Suprapubic skin (tissue), 4 donors: ENCODE measurements at regions not wholly inside any gene's neighbourhood (a gene's known extent, or its start where the extent isn't known, plus 50 kb on each side); places are given as distances from the start of the nearest gene placed in this dataset.

Experiments
- DNase-seq, 2 donors: peaks; one replicate each; pipeline ENCODE4 v3.0.0-alpha.2; 2019; ENCODE audit warnings: low spot score in 2 of 2
- H3K27ac ChIP-seq: fragments of 200-600 bp; sonication (generic); one replicate; pipeline ENCODE4 v1.5.1; 2019
- H3K27me3 ChIP-seq: fragments of 200-600 bp; sonication (generic); one replicate; pipeline ENCODE4 v1.5.1; 2019
- H3K36me3 ChIP-seq: fragments of 200-600 bp; sonication (generic); one replicate; pipeline ENCODE4 v1.5.1; 2019
- H3K4me1 ChIP-seq: fragments of 200-600 bp; sonication (generic); one replicate; pipeline ENCODE4 v1.5.1; 2019
- H3K4me3 ChIP-seq: fragments of 200-600 bp; sonication (generic); one replicate; pipeline ENCODE4 v1.5.1; 2019; ENCODE audit warnings: mild to moderate bottlenecking
- H3K9me3 ChIP-seq: fragments of 200-600 bp; sonication (generic); one replicate; pipeline ENCODE4 v1.5.1; 2019
- EP300 ChIP-seq: sonication (generic); formaldehyde crosslinking; IDR thresholded peaks from one replicate; pipeline ENCODE4 v1.6.1; 2017; ENCODE audit warnings: antibody characterized with exemption
- POLR2A ChIP-seq, 2 donors: fragments of 450-650 bp; IDR thresholded peaks; one replicate each; pipeline ENCODE4 v1.6.1; 2017; ENCODE audit warnings: antibody characterized with exemption in 2 of 2, mild to moderate bottlenecking in 2 of 2, moderate library complexity in 2 of 2
- POLR2AphosphoS5 ChIP-seq, 3 donors: sonication (generic); formaldehyde crosslinking; IDR thresholded peaks; one replicate each; pipeline ENCODE4 v1.6.1; 2017; ENCODE audit warnings: antibody characterized with exemption in 3 of 3
- WGBS: methylation state at CpG from one replicate; pipeline ENCODE4 v1.1.5; 2018; 5-methylcytosine and 5-hydroxymethylcytosine counted together
- TF ChIP-seq, protein P1 (sequence below), 2 donors: fragments of 200-600 bp in 1 of 2; fragments of 450-650 bp in 1 of 2; sonication (generic) in 1 of 2; IDR thresholded peaks; one replicate each; pipeline ENCODE4 v1.5.1; 2016 to 2019; ENCODE audit warnings: antibody characterized with exemption in 2 of 2, mild to moderate bottlenecking in 1 of 2, moderate library complexity in 1 of 2

DNA sequence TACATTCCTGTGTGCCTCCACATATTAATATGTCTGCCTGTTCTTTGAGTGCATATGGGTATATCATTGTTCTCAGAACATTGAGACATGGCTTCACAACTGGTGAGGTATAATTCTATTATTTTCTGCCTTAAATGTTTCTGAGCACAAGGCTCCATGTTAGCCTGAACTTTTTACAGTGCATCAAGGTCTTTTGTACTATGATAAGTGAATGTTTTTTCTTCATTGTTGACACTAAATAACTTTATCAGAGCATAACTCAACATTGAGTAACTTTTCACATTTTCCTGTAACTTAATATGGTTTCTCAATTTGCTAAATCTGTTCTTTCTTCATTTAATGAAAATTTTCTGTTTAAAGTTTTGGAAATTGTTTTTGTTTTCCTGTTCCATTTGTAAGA, 262.9 kb downstream of the HNMT start:
- DNase-seq = no peak
- H3K4me1 ChIP-seq = no peaks in the 10 kb centered on the region

DNA sequence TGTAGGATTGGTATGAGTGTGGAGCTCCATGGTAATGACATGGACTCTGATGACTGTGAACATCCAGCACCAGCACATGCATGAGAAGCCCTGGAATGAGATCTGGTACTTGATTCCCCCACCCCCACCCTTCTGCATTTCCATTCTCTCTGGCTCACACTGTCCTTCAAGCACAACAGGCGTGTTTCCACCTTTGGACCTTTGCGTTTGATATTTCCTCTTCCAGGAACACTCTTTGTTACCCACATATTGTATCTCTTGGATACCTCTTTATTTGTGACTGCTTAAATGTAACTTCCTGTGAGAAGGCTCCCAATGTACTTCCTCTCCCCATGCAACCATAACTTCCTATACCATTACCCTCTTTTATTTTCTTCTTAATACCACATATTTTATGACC, 263.8 kb downstream of the HNMT start:
- Histone ChIP-seq H3K36me3 (no peaks in the 10 kb centered on the region), H3K27me3 (no peaks in the 10 kb centered on the region), H3K4me1 (no peaks in the 10 kb centered on the region), H3K9me3 (no peaks in the 10 kb centered on the region), H3K27ac (no peak overlapping the region), H3K4me3 (no peak overlapping the region)
- TF ChIP-seq EP300 (no peak), POLR2A (IDR thresholded peaks at IDR 0.05) (no peak), POLR2AphosphoS5 (IDR thresholded peaks at IDR 0.05) (no peak)
- TF ChIP-seq, protein P1, sequence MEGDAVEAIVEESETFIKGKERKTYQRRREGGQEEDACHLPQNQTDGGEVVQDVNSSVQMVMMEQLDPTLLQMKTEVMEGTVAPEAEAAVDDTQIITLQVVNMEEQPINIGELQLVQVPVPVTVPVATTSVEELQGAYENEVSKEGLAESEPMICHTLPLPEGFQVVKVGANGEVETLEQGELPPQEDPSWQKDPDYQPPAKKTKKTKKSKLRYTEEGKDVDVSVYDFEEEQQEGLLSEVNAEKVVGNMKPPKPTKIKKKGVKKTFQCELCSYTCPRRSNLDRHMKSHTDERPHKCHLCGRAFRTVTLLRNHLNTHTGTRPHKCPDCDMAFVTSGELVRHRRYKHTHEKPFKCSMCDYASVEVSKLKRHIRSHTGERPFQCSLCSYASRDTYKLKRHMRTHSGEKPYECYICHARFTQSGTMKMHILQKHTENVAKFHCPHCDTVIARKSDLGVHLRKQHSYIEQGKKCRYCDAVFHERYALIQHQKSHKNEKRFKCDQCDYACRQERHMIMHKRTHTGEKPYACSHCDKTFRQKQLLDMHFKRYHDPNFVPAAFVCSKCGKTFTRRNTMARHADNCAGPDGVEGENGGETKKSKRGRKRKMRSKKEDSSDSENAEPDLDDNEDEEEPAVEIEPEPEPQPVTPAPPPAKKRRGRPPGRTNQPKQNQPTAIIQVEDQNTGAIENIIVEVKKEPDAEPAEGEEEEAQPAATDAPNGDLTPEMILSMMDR (IDR thresholded peaks at IDR 0.05) = no peak
- DNase-seq = no peak
- WGBS = 84% methylated on average over 2 of the region's 2 CpGs

More for the DNA sequence above, 262.9 kb downstream of the HNMT start:
- Histone ChIP-seq H3K27ac (no peak overlapping the region), H3K4me3 (no peak overlapping the region), H3K27me3 (no peaks in the 10 kb centered on the region), H3K36me3 (no peaks in the 10 kb centered on the region), H3K9me3 (no peaks in the 10 kb centered on the region)
- TF ChIP-seq POLR2AphosphoS5 (IDR thresholded peaks at IDR 0.05) (no peak), POLR2A (IDR thresholded peaks at IDR 0.05) (no peak), EP300 (no peak)
- TF ChIP-seq, protein P1 (IDR thresholded peaks at IDR 0.05) = no peak

DNA sequence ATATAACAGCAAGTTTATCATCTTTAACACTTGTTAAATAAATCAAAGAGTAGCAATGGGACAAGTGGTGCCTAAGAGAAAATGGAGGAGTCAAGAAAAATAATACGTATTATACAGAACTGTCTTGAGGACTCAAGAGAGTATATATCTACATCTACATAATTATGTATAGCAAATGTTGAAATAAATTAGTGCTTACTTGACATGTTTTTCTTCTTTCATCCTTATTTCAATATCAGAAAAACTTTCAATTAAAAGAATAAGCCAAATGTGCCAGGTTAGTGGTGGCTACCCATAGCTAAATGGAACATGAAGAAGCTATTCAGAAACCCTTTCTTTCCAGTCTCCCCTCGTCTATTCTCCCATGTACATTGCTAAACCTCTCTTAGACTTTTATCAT, 267.3 kb upstream of the SPOPL start:
- H3K27ac ChIP-seq = no peak overlapping the region
- no peak overlapping the region for H3K4me3 ChIP-seq
- H3K27me3 ChIP-seq = no peaks in the 10 kb centered on the region
- 77% methylated on average over 2 of the region's 2 CpGs for WGBS
- TF ChIP-seq, protein P1 (IDR thresholded peaks at IDR 0.05) = no peak
- TF ChIP-seq EP300 (no peak), POLR2A (IDR thresholded peaks at IDR 0.05) (no peak), POLR2AphosphoS5 (IDR thresholded peaks at IDR 0.05) (no peak)
- no peaks in the 10 kb centered on the region for H3K4me1 ChIP-seq
- no peaks in the 10 kb centered on the region for H3K36me3 ChIP-seq
- no peaks in the 10 kb centered on the region for H3K9me3 ChIP-seq
- DNase-seq = no peak

DNA sequence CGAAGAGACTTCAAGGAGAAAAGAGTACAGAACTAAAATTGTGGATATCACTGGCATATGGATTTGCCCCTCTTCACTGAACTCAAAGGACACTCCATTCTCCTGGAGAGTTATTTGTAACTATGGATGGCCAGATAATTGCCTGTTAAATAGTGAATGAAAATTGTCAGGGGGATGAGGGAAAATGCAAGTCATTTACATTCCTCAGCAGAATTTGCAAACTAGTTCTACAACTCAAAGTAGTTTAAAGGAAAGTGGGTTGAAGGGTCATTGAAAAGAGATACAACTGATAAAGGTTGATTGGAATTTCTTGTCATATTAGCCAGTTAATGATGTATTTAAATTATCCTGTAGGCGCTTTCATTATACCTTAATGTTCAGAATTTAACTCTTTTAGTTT, 266.5 kb upstream of the SPOPL start:
- H3K4me3 ChIP-seq = no peak overlapping the region
- no peak for DNase-seq
- H3K36me3 ChIP-seq = no peaks in the 10 kb centered on the region
- TF ChIP-seq POLR2AphosphoS5 (IDR thresholded peaks at IDR 0.05) = no peak
- TF ChIP-seq POLR2A (IDR thresholded peaks at IDR 0.05) = no peak
- TF ChIP-seq, protein P1 (IDR thresholded peaks at IDR 0.05) = no peak
- no peak for TF ChIP-seq EP300
- H3K9me3 ChIP-seq = no peaks in the 10 kb centered on the region
- H3K27ac ChIP-seq = no peak overlapping the region
- no peaks in the 10 kb centered on the region for H3K4me1 ChIP-seq
- 90% methylated on average over 2 of the region's 2 CpGs for WGBS
- H3K27me3 ChIP-seq = no peaks in the 10 kb centered on the region

DNA sequence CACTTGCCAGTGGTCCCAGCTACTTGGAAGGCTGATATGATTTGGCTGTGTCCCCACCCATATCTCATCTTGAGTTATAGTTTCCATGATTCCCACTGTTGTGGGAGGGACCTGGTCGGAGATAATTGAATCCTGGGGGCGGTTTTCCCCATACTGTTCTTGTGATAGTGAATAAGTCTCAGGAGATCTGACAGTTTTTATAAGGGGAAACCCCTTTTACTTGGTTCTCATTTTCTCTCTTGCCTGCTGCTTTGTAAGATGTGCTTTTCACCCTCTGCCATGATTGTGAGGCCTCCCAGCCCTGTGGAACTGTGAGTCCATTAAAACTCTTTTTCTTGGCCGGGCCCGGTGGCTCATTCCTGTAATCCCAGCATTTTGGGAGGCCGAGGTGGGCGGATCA, 265.4 kb upstream of the SPOPL start:
- no peak for DNase-seq
- no peak overlapping the region for H3K4me3 ChIP-seq
- H3K36me3 ChIP-seq = no peaks in the 10 kb centered on the region
- no peaks in the 10 kb centered on the region for H3K4me1 ChIP-seq
- H3K27me3 ChIP-seq = no peaks in the 10 kb centered on the region
- TF ChIP-seq POLR2A (IDR thresholded peaks at IDR 0.05) = no peak
- H3K27ac ChIP-seq = no peak overlapping the region
- no peaks in the 10 kb centered on the region for H3K9me3 ChIP-seq
- WGBS = 91% methylated on average over 6 of the region's 6 CpGs

DNA sequence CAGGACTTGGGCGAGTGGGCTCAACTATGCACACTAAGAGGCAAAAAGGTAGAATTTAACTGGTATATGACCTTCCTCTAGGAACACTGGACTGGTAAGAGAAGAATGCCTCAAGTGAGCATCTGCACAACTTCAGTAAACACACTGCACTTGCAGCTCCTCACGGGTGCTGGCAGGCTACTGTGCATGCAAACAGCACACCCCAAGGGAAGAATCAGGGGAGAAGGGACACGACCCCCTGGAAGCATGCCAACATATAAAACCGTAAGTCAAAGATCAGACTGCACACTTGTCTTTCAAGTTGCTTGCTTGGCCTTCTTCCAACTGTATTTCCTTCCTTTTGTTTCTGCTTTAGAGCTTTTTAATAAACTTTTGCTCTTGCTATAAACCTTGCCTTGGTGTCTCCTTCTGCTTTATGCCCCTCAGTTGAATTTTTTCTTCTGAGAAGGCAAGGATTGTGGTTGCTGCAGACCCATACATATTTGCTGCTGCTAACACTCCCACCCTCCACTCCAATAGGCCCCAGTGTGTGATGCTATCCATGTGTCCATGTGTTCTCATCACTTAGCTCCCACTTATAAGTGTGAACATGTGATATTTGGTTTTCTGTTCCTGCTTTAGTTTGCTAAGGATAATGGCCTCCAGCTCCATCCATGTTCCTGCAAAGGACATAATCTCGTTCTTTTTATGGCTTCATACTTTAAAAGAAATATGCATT, 263.7 kb upstream of the SPOPL start:
- no peaks in the 10 kb centered on the region for H3K4me1 ChIP-seq

More for the DNA sequence above, 263.7 kb upstream of the SPOPL start:
- Histone ChIP-seq H3K4me3 (no peak overlapping the region), H3K27ac (no peak overlapping the region), H3K36me3 (no peaks in the 10 kb centered on the region), H3K27me3 (no peaks in the 10 kb centered on the region), H3K9me3 (no peaks in the 10 kb centered on the region)
- TF ChIP-seq POLR2A (IDR thresholded peaks at IDR 0.05) = no peak
- DNase-seq = no peak
- 21% methylated on average over 5 of the region's 5 CpGs for WGBS
